ENCODE measurements at regions not wholly inside any gene's neighbourhood (a gene's known extent, or its start where the extent isn't known, plus 50 kb on each side); places are given as distances from the start of the nearest gene placed in this dataset.

DNA sequence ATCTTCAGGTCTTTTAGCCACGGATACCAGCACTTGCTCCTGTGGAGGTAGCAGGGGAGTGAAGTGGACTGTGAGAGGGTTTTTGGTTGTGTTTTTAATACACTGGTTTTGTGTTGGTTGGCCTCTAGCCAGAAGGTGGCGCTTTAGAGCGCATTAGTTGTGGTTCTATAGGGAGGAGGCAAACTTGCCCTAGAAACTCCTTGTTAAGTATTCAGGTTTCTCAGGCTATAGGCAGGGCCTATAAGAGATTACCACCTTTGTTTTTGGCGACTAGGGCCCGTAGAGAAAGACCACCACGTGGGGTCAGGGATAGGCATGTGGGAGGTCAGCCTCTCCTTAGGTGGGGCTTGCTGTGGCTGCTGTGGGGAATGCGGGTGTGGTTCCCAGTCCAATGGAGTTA lies 221.6 kb upstream of the SPANXN4 start:
- ChIA-PET CTCF (no interaction called here), POLR2A (no interaction called here)
- no peak overlapping the region for H3K9ac ChIP-seq
- H3K79me2 ChIP-seq (ENCODE audit: insufficient read depth): no peaks in the 10 kb centered on the region
- DNase-seq: peak; percentile 4
- H3K27ac ChIP-seq (ENCODE audit: low read depth in 2 of 2, low read length in 1 of 2): no peak overlapping the region
- H2AFZ ChIP-seq (ENCODE audit: low read depth): no peak overlapping the region
- peak; percentile 21; the same call in 1 of the 2 replicates for TF ChIP-seq RAD21 (IDR thresholded peaks at IDR 0.05; ENCODE audit: low read length)
- TF ChIP-seq, protein P1, sequence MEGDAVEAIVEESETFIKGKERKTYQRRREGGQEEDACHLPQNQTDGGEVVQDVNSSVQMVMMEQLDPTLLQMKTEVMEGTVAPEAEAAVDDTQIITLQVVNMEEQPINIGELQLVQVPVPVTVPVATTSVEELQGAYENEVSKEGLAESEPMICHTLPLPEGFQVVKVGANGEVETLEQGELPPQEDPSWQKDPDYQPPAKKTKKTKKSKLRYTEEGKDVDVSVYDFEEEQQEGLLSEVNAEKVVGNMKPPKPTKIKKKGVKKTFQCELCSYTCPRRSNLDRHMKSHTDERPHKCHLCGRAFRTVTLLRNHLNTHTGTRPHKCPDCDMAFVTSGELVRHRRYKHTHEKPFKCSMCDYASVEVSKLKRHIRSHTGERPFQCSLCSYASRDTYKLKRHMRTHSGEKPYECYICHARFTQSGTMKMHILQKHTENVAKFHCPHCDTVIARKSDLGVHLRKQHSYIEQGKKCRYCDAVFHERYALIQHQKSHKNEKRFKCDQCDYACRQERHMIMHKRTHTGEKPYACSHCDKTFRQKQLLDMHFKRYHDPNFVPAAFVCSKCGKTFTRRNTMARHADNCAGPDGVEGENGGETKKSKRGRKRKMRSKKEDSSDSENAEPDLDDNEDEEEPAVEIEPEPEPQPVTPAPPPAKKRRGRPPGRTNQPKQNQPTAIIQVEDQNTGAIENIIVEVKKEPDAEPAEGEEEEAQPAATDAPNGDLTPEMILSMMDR (IDR thresholded peaks at IDR 0.05): peak; percentile 43
- TF ChIP-seq, protein P2, sequence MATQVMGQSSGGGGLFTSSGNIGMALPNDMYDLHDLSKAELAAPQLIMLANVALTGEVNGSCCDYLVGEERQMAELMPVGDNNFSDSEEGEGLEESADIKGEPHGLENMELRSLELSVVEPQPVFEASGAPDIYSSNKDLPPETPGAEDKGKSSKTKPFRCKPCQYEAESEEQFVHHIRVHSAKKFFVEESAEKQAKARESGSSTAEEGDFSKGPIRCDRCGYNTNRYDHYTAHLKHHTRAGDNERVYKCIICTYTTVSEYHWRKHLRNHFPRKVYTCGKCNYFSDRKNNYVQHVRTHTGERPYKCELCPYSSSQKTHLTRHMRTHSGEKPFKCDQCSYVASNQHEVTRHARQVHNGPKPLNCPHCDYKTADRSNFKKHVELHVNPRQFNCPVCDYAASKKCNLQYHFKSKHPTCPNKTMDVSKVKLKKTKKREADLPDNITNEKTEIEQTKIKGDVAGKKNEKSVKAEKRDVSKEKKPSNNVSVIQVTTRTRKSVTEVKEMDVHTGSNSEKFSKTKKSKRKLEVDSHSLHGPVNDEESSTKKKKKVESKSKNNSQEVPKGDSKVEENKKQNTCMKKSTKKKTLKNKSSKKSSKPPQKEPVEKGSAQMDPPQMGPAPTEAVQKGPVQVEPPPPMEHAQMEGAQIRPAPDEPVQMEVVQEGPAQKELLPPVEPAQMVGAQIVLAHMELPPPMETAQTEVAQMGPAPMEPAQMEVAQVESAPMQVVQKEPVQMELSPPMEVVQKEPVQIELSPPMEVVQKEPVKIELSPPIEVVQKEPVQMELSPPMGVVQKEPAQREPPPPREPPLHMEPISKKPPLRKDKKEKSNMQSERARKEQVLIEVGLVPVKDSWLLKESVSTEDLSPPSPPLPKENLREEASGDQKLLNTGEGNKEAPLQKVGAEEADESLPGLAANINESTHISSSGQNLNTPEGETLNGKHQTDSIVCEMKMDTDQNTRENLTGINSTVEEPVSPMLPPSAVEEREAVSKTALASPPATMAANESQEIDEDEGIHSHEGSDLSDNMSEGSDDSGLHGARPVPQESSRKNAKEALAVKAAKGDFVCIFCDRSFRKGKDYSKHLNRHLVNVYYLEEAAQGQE (IDR thresholded peaks at IDR 0.05; ENCODE audit: low read depth, low read length): no peak
- no peaks in the 10 kb centered on the region for H3K27me3 ChIP-seq (ENCODE audit: insufficient read depth)
- no peak overlapping the region for H3K4me2 ChIP-seq
- no peaks in the 10 kb centered on the region for H4K20me1 ChIP-seq (ENCODE audit: insufficient read depth)
- no peaks in the 10 kb centered on the region for H3K4me1 ChIP-seq (ENCODE audit: control insufficient read depth in 1 of 2, insufficient read depth in 2 of 2, low read depth in 1 of 2, low read length in 1 of 2)
- 5% methylated on average over 7 of the region's 7 CpGs for WGBS (ENCODE audit: low lambda C conversion rate)
- H3K4me3 ChIP-seq (ENCODE audit: low read depth in 2 of 2, low read length in 1 of 2): no peak overlapping the region
- H3K9me3 ChIP-seq: no peaks in the 10 kb centered on the region
- H3K36me3 ChIP-seq (replicated peaks in 1 of 2; ENCODE audit: control insufficient read depth in 1 of 2, insufficient read depth in 2 of 2, low read length in 1 of 2): no peaks in the 10 kb centered on the region
- H3F3A ChIP-seq (replicated peaks; ENCODE audit: insufficient read depth): no peaks in the 10 kb centered on the region
- H3K9me2 ChIP-seq: no peaks in the 10 kb centered on the region

DNA sequence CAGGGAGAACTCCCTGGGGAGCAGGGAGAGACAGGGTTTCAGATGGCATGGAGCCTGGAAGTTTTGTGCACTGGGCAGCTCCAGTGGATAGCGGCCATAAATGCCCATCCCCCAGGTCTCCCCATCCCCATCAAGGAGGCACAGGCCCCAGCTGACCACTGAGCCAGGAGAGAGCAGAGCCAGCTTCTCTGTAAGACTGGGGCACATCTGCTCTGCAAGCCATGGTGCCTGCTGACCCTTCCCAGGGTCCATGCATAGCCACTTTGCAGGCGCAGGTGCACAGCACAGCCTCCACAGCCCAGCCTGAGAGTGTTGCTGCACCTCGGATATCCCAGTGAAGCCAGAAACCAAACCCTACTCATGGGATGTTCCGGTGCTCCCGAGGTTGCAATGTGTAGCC lies 206.3 kb upstream of the SPANXN4 start:
- H3K9ac ChIP-seq: no peak overlapping the region
- H2AFZ ChIP-seq (ENCODE audit: low read depth): no peak overlapping the region
- no peak overlapping the region for H3K4me2 ChIP-seq
- CTCF ChIA-PET: no interaction called here
- no peaks in the 10 kb centered on the region for H3K36me3 ChIP-seq (replicated peaks in 1 of 2; ENCODE audit: control insufficient read depth in 1 of 2, insufficient read depth in 2 of 2, low read length in 1 of 2)
- no peak for DNase-seq
- H3K9me3 ChIP-seq: no peaks in the 10 kb centered on the region
- H3K27me3 ChIP-seq (ENCODE audit: insufficient read depth): no peaks in the 10 kb centered on the region
- H4K20me1 ChIP-seq (ENCODE audit: insufficient read depth): no peaks in the 10 kb centered on the region
- H3K79me2 ChIP-seq (ENCODE audit: insufficient read depth): no peaks in the 10 kb centered on the region
- 0% methylated on average over 2 of the region's 5 CpGs for WGBS (ENCODE audit: low lambda C conversion rate)
- POLR2A ChIA-PET: no interaction called here
- no peak for TF ChIP-seq GATA2 (CRISPR knock-in tag; IDR thresholded peaks at IDR 0.05)
- TF ChIP-seq, protein P3, sequence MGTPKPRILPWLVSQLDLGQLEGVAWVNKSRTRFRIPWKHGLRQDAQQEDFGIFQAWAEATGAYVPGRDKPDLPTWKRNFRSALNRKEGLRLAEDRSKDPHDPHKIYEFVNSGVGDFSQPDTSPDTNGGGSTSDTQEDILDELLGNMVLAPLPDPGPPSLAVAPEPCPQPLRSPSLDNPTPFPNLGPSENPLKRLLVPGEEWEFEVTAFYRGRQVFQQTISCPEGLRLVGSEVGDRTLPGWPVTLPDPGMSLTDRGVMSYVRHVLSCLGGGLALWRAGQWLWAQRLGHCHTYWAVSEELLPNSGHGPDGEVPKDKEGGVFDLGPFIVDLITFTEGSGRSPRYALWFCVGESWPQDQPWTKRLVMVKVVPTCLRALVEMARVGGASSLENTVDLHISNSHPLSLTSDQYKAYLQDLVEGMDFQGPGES (IDR thresholded peaks at IDR 0.05; ENCODE audit: low read depth, low read length): no peak
- TF ChIP-seq, protein P4, sequence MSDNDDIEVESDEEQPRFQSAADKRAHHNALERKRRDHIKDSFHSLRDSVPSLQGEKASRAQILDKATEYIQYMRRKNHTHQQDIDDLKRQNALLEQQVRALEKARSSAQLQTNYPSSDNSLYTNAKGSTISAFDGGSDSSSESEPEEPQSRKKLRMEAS (IDR thresholded peaks at IDR 0.05; ENCODE audit: low read depth): no peak
- TF ChIP-seq SMC3 (IDR thresholded peaks at IDR 0.05; ENCODE audit: low read depth, low read length): no peak
- TF ChIP-seq FOSL2 (IDR thresholded peaks at IDR 0.05; ENCODE audit: borderline replicate concordance, low read depth): no peak
- TF ChIP-seq ELF1 (IDR thresholded peaks at IDR 0.05): no peak
- TF ChIP-seq RXRA (IDR thresholded peaks at IDR 0.05; ENCODE audit: borderline replicate concordance, low read depth): no peak
- no peak for TF ChIP-seq RAD21 (IDR thresholded peaks at IDR 0.05; ENCODE audit: low read length)
- TF ChIP-seq, protein P5, sequence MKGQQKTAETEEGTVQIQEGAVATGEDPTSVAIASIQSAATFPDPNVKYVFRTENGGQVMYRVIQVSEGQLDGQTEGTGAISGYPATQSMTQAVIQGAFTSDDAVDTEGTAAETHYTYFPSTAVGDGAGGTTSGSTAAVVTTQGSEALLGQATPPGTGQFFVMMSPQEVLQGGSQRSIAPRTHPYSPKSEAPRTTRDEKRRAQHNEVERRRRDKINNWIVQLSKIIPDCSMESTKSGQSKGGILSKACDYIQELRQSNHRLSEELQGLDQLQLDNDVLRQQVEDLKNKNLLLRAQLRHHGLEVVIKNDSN (IDR thresholded peaks at IDR 0.05; ENCODE audit: borderline replicate concordance, low read depth): no peak
- no peak for TF ChIP-seq GABPA (IDR thresholded peaks at IDR 0.05; ENCODE audit: low read depth)
- TF ChIP-seq MXI1 (IDR thresholded peaks at IDR 0.05; ENCODE audit: low read depth, low read length): no peak
- TF ChIP-seq RCOR1 (IDR thresholded peaks at IDR 0.05; ENCODE audit: low read length): no peak
- TF ChIP-seq NFIC (IDR thresholded peaks at IDR 0.05; ENCODE audit: borderline replicate concordance): no peak
- H3K27ac ChIP-seq (ENCODE audit: low read depth in 2 of 2, low read length in 1 of 2): no peak overlapping the region
- no peaks in the 10 kb centered on the region for H3K4me1 ChIP-seq (ENCODE audit: control insufficient read depth in 1 of 2, insufficient read depth in 2 of 2, low read depth in 1 of 2, low read length in 1 of 2)
- H3K4me3 ChIP-seq (ENCODE audit: low read depth in 2 of 2, low read length in 1 of 2): no peak overlapping the region
- no peaks in the 10 kb centered on the region for H3F3A ChIP-seq (replicated peaks; ENCODE audit: insufficient read depth)
- no peaks in the 10 kb centered on the region for H3K9me2 ChIP-seq
